ENCODE measurements at regions not wholly inside any gene's neighbourhood (a gene's known extent, or its start where the extent isn't known, plus 50 kb on each side); places are given as distances from the start of the nearest gene placed in this dataset.

GRCh38 chr1:218850367-218850766 is 323.3 kb upstream of the LYPLAL1 start:
- in situ Hi-C loops (cut with MboI; ENCODE audit: low sequenced_read_pairs), result no loop called here

DNA sequence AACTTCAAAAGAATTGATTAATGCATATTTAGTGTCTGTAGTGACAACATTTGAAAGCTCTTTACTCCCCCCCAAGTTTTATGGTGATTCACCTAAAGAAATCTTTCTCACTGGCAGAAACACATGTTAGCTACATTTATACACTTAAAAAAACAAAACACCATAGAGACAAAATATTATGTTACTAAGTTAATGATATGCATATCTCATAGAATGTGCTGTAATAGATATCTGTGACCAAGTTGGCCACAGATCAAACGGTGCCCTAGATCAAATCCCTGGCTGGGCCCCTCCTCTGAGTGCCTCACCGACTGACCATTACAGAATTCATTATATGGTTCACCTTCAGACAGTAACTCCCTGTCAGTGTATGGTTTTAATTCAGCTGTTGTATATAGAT is 322.1 kb upstream of the LYPLAL1 start:
- in situ Hi-C loops (cut with MboI; ENCODE audit: low sequenced_read_pairs), result no loop called here

GRCh38 chr1:218852527-218852926 is 321.2 kb upstream of the LYPLAL1 start:
- in situ Hi-C loops (cut with MboI; ENCODE audit: low sequenced_read_pairs), result no loop called here

GRCh38 chr1:218863987-218864386 is 309.7 kb upstream of the LYPLAL1 start:
- in situ Hi-C loops (cut with MboI; ENCODE audit: low sequenced_read_pairs), result no loop called here

GRCh38 chr1:218865591-218865990 is 308.1 kb upstream of the LYPLAL1 start:
- in situ Hi-C loops (cut with MboI; ENCODE audit: low sequenced_read_pairs), result no loop called here

GRCh38 chr1:218866507-218866906 is 307.2 kb upstream of the LYPLAL1 start:
- in situ Hi-C loops (cut with MboI; ENCODE audit: low sequenced_read_pairs), result no loop called here

DNA sequence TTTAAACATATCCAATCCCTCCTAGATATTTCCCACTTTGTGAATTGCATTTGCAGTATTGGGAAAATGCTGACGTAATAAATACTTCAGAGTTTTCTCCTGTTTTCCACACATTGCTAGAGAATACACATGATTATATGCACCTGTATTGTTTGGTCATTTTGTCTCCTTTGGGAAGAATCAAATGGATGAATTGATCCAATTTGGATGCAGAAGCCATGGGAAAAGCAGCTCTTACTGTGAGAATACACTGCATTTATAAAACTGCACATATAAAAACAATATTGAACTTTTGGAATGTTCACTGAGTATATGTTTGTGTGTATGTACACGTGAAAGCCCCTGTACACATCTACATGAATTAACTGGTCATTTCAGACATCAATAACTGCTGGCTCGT is 306.6 kb upstream of the LYPLAL1 start:
- in situ Hi-C loops (cut with MboI; ENCODE audit: low sequenced_read_pairs), result no loop called here

GRCh38 chr1:218867941-218868626 is 305.6 kb upstream of the LYPLAL1 start:
- in situ Hi-C loops (cut with MboI; ENCODE audit: low sequenced_read_pairs), result no loop called here

DNA sequence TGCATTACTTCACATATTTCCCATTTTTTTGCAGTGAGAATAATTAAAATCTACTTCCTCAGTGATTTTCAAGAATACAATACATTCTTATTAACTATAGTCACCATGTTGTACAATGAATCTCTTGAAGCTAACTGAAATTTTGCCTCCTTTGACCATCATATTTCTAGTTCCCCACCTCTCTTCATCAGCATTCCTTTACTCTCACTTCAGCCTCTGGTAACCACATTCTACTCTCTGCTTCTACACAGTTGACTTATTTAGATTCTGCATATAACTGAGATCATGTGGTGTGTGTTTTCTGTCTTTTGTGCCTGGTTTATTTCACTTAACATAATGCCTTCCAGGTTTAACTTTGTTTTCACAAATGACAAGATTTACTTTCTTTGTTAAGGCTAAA is 304.4 kb upstream of the LYPLAL1 start:
- in situ Hi-C loops (cut with MboI; ENCODE audit: low sequenced_read_pairs), result no loop called here

DNA sequence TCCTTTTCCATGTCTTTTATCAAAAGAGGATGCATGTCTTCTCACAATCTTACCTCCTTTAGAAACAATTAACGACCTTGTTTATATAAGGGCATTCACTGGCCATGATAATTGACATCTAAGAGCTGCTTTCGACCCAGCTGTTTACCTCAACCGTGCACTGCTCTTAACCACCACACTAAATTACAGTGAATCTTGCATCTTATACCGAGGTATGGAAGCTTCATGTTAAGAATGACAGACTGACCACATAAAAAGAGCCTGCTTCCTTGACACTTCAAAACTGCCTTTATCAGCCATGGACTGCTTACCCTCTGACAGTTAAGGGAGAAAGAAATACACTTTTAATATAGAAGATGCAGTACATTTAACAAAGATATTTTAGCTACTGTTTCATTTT is 301.7 kb upstream of the LYPLAL1 start:
- in situ Hi-C loops (cut with MboI; ENCODE audit: low sequenced_read_pairs), result no loop called here

DNA sequence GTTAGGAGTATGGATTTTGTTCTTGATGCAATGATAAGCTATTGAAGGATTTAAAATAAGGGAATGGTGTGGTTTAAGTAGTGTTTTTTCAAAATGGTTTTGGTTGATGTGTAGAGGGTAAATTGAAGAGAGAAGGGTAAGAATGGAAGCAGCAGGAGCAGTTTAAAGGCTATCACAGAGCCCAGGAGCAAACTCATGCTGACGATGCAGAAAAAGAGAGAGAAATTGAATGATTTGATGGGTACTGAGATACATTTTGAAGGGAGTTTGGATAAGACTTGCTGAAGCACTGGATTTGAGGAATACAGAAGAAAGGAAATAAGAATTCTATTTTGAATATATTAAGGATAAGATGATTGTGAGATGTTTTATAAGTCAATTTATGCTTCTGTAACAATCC is 300.8 kb upstream of the LYPLAL1 start:
- in situ Hi-C loops (cut with MboI; ENCODE audit: low sequenced_read_pairs), result no loop called here

DNA sequence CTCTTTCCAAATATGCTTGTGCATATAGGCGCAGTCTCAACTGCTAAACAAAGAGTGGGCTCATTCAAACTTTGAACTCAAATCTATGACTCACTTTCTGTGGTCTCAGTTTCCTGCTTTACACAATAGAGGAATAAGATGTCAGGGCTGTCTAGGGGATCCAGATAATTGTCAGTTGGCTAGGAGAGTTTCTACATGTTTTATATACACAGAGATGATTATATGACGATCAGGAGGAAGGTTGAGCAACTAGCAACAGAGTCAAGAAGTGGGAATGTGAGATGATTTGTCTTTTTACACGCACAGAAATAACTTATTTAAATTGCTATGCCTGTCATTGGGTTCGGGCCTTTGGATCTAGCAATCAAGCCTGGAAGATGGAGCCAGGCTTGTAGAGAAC is 299.4 kb upstream of the LYPLAL1 start:
- in situ Hi-C loops (cut with MboI; ENCODE audit: low sequenced_read_pairs), result no loop called here

GRCh38 chr1:218874801-218875400 is 298.8 kb upstream of the LYPLAL1 start:
- in situ Hi-C loops (cut with MboI; ENCODE audit: low sequenced_read_pairs), result no loop called here

DNA sequence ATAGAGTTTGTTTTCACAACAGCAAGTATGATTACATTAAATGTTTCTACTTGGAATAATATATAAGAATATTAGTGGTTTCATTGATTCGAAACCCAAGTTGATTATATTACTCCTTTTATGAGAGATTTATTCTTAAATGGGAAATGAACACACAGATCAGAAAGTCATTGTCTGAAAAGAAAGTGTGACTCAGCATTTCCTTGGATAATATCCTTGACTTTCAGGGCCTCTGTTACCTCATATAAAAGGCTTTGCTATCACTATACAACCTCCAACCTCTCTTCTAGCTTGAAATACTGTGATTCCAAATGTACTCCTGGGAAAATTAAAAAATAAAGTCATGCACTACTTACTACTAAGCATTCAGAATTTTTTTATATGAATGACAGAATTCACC is 295.3 kb upstream of the LYPLAL1 start:
- in situ Hi-C loops (cut with MboI; ENCODE audit: low sequenced_read_pairs), result no loop called here

- in situ Hi-C loops (cut with MboI; ENCODE audit: low sequenced_read_pairs), result no loop called here
Measured at GRCh38 chr1:218880484-218881060, 293.1 kb upstream of the LYPLAL1 start.

- in situ Hi-C loops (cut with MboI; ENCODE audit: low sequenced_read_pairs), result no loop called here
Measured at GRCh38 chr1:218882454-218882853, 291.2 kb upstream of the LYPLAL1 start.

DNA sequence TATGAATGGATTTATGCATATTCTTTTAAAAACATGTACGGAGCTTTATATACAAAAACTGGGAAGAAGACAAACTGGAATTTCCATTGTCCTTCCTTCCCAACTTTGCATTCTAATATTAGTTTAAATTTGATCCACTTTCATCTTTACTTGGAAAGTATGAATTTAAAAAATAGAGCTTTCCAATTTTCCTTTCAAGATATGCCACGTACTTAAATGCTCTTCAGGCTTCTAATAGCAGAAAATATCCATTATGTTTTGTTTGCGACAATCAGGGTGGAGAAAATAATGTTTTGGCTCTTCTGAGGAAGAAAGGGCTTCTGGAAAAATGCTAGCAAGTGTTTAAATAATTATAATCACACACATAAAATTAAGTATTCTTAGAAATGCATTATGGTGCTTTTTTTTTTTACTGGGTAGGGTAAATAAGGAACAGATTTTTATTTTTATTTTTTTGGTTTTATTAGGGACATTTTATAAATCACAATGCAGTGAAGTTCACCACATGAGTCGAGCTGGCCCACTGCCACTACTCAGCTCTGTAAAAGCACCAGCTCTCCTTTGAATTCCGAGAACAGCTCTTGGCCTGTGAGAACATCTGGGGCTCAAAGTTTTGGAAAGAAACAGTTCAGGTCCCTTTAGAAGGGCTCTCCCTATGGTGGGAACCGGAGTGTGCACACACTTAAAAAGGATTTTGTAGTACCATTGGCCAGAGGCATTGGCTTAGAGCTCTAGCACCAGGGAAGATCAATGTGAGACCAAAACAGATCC is 287.4 kb upstream of the LYPLAL1 start:
- in situ Hi-C loops (cut with MboI; ENCODE audit: low sequenced_read_pairs), result no loop called here

GRCh38 chr1:218887141-218887925 is 286.3 kb upstream of the LYPLAL1 start:
- in situ Hi-C loops (cut with MboI; ENCODE audit: low sequenced_read_pairs), result no loop called here

DNA sequence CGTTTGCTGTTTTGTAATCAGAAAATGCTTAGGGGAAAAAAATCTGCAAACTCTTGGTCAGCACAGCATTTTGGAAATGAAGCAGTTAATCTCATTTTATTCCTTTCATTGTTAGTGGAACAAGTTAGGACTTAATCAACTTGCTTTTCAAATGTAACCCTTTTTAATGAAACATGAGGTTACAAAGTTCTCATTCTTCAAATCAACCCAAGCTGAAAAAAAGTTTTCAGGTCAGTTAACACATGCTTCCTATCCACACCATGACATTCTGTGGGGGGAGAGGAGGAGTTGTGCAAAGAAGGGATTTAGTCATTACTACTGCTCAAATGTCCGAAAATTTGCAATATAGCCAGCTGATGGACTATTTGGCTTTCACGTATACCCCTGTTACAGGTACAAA is 283.2 kb upstream of the LYPLAL1 start:
- in situ Hi-C loops (cut with MboI; ENCODE audit: low sequenced_read_pairs), result no loop called here

GRCh38 chr1:218891577-218891976 is 282.1 kb upstream of the LYPLAL1 start:
- in situ Hi-C loops (cut with MboI; ENCODE audit: low sequenced_read_pairs), result no loop called here

DNA sequence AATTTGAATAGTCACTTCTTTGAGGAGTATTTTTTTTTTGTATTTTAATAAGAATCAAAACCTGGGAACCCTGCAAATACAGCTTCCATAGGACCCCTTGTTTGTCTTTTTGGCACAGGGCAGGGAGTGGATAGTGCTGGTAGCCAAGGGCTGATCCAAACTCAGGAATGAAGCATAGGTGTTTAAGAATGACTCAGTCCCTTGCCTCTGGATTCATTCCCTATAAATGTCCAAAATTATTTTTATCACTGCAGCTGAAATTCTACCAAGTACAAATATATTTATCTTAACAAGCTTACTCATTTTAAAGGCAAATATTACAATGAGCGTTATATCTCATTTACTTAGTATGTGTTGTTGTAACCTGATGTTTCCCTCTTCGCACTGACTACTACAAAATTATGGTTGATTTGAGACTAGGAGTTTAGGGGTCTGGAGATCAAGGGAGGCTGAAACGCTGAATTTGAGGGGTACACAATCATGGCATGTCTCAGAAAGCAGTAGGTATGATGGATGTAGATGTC is 278.6 kb upstream of the LYPLAL1 start:
- in situ Hi-C loops (cut with MboI; ENCODE audit: low sequenced_read_pairs), result no loop called here

Measured in HL-60/S4 (cell line).